Liver (tissue), 3 donors: ENCODE measurements at regions not wholly inside any gene's neighbourhood (a gene's known extent, or its start where the extent isn't known, plus 50 kb on each side); places are given as distances from the start of the nearest gene placed in this dataset.
"Not testable (repeated sequence)": the region's sequence is repeated elsewhere in the genome, so short reads cannot be mapped to it uniquely, and the experiment has no call there.

Source experiments
- ATF3 ChIP-seq: IDR thresholded peaks from 2 replicates; pipeline ENCODE4 v1.6.1; 2016; ENCODE audit warnings: antibody characterized with exemption
- CTCF ChIP-seq: fragments of 150-350 bp; IDR thresholded peaks from 2 replicates; pipeline ENCODE4 v1.5.1; 2017; ENCODE audit warnings: improper control_type of control experiment, low read depth, low read length; ENCODE audit not compliant: missing input control
- FOXA1 ChIP-seq: IDR thresholded peaks from 2 replicates; pipeline ENCODE4 v1.6.1; 2016; ENCODE audit warnings: antibody characterized with exemption
- JUND ChIP-seq, 2 donors: IDR thresholded peaks; 2 replicates each; pipeline ENCODE4 v1.6.1; 2016; ENCODE audit warnings: antibody characterized with exemption in 2 of 2
- MAX ChIP-seq: IDR thresholded peaks from 2 replicates; pipeline ENCODE4 v1.6.1; 2016; ENCODE audit warnings: antibody characterized with exemption
- RAD21 ChIP-seq, 2 donors: IDR thresholded peaks; 2 replicates each; pipeline ENCODE4 v1.6.1; 2016; ENCODE audit warnings: antibody characterized with exemption in 2 of 2, mild to moderate bottlenecking in 2 of 2
- SP1 ChIP-seq: IDR thresholded peaks from 2 replicates; pipeline ENCODE4 v1.6.1; 2018; ENCODE audit warnings: antibody characterized with exemption, mild to moderate bottlenecking
- YY1 ChIP-seq: IDR thresholded peaks from 2 replicates; pipeline ENCODE4 v1.6.1; 2016; ENCODE audit warnings: antibody characterized with exemption, mild to moderate bottlenecking
- donor health status: healthy.
- donor health status: healthy.

- not testable (repeated sequence) for TF ChIP-seq CTCF; RAD21 (IDR thresholded peaks at IDR 0.05); YY1; SP1; FOXA1; MAX; ATF3; JUND (IDR thresholded peaks at IDR 0.05)
Observed at GRCh38 chr10:78424050-78424449, 390.4 kb downstream of the RPS24 start.
